ENCODE measurements at regions not wholly inside any gene's neighbourhood (a gene's known extent, or its start where the extent isn't known, plus 50 kb on each side); places are given as distances from the start of the nearest gene placed in this dataset.
"Not testable (repeated sequence)": the region's sequence is repeated elsewhere in the genome, so short reads cannot be mapped to it uniquely, and the experiment has no call there.

DNA sequence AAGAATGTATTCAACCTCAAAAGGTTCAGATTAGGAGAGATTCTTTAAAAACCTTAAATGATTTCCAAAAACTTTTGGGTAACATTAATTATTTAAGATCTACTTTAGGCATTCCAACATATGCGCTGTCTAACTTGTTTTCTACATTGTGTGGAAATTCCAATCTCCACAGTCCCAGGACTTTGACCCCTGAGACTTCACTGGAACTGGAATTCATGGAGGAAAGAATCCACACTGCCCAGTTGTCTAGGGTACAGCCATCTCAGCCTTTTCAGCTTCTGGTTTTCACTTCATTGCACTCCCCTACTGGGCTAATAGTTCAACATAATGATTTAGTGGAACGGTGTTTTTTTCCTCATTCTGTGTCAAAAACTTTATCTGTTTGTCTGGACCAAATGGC is 161.5 kb downstream of the IER5 start:
- no peak for FAIRE-seq
- DNase-seq (ENCODE audit: insufficient read length, low spot score): no peak
- no peak for TF ChIP-seq POLR2A (IDR thresholded peaks at IDR 0.05; ENCODE audit: low read depth, low read length)
- TF ChIP-seq SPI1 (IDR thresholded peaks at IDR 0.05; ENCODE audit: low read depth, low read length): no peak

DNA sequence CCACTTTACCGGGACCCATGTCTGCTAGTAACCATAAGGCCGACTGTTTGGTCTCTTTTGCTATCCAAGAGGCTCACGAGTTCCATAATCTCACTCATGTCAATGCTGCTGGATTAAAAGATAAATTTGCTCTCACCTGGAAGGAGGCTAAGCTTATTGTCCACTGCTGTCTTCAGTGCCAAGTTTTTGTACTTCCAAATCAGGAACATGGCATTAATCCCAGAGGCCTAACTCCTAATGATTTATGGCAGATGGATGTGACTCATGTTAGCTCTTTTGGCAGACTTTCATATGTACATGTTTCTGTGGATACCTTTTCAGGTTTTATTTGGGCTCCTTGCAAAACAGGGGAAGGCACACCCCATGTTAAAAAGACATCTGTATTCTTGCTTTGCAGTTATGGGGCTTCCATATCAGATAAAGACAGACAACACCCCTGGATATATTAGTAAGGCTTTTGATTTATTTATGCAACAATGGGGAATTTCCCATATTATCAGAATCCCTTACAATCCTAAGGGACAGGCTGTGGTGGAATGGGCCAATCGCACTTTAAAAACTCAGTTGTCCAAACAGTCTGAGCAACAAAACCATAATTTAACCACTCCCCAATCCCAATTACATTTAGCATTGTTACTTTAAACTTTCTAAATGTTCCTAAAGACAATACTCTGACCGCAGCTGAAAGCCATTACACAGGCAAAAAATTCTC is 162.7 kb downstream of the IER5 start:
- FAIRE-seq: no peak
- no peak for DNase-seq (ENCODE audit: insufficient read length, low spot score)
- TF ChIP-seq POLR2A (IDR thresholded peaks at IDR 0.05; ENCODE audit: low read depth, low read length): no peak

DNA sequence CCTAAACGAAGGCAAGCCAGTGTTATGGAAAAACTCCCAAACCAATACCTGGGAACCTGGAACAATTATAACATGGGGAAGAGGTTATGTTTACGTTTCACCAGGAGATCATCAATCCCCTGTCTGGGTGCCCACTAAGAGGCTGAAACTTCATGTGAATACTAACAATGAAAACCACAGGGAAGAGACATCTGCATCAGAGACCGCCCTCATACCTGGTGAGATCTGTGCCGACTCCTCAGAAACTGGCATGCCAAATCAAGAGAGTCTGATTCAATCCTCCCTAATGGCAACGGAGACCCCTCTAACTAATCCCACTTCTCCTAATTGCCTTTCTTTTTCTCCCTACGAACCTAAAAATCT is 163.2 kb downstream of the IER5 start:
- TF ChIP-seq TAF1 (IDR thresholded peaks at IDR 0.05; ENCODE audit: low read depth, low read length): no peak
- TF ChIP-seq POLR2A (IDR thresholded peaks at IDR 0.05; ENCODE audit: low read depth, low read length): no peak
- no peak for TF ChIP-seq POLR2AphosphoS5 (IDR thresholded peaks at IDR 0.05; ENCODE audit: low read depth, low read length)
- TF ChIP-seq POU2F2 (IDR thresholded peaks at IDR 0.05; ENCODE audit: low read depth, low read length): no peak
- no peak for TF ChIP-seq SPI1 (IDR thresholded peaks at IDR 0.05; ENCODE audit: low read depth, low read length)
- no peak for TF ChIP-seq PAX5 (IDR thresholded peaks at IDR 0.05; ENCODE audit: insufficient read depth, low read length, severe bottlenecking)
- FAIRE-seq: no peak
- no peak for DNase-seq (ENCODE audit: insufficient read length, low spot score)

DNA sequence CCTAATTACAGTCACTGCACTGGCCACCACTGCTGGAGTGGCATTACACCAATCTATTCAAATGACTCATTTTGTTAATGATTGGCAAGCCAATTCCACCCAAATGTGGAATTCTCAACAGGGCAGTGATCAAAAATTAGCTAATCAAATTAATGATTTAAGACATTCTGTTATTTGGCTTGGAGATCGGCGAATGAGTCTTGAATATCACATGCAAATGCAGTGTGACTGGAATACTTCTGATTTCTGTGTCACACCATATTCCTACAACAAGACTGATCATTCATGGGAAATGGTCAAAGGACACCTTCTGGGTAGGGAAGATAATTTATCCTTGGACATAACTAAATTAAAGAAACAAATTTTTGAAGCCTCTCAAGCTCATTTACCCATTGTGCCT is 165.1 kb downstream of the IER5 start:
- FAIRE-seq; DNase-seq (ENCODE audit: insufficient read length, low spot score): not testable (repeated sequence)

DNA sequence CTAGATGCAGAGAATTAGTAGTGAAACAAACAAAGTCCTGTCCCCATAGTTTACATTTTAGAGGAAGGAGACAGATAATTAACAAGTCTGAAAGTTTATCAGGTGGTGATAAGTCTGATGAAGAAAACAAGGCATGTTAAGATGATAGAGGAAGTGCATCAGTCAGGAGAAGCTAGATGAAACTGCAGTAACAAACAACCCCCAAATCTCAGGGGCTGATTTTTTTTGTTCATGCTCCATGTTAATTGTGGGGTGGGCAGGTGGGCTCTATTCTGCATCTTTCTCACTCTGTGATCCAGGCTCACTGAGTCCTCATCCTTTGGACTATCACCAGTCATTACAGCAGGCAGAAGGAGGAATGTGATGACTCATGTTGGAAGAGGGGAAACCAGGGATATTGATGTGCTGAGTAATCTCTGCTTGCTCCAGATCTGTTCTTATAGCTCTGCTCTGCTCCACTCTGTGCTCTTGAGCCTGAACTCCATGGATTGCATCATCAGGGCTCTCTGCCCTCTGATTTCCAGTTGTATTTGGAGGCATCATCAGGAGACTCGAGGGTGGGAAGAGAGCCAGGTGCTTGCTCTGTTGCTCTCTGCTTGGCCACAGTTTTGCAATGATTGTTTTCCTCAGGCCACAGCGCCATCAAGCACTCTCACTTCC is 166.9 kb downstream of the IER5 start:
- DNase-seq (ENCODE audit: insufficient read length, low spot score): no peak
- no peak for FAIRE-seq
- TF ChIP-seq SPI1 (IDR thresholded peaks at IDR 0.05; ENCODE audit: low read depth, low read length): no peak
- no peak for TF ChIP-seq POU2F2 (IDR thresholded peaks at IDR 0.05; ENCODE audit: low read depth, low read length)
- TF ChIP-seq POLR2AphosphoS5 (IDR thresholded peaks at IDR 0.05; ENCODE audit: low read depth, low read length): no peak
- TF ChIP-seq POLR2A (IDR thresholded peaks at IDR 0.05; ENCODE audit: low read depth, low read length): no peak
- TF ChIP-seq TAF1 (IDR thresholded peaks at IDR 0.05; ENCODE audit: low read depth, low read length): no peak
- TF ChIP-seq PAX5 (IDR thresholded peaks at IDR 0.05; ENCODE audit: insufficient read depth, low read length, severe bottlenecking): no peak

DNA sequence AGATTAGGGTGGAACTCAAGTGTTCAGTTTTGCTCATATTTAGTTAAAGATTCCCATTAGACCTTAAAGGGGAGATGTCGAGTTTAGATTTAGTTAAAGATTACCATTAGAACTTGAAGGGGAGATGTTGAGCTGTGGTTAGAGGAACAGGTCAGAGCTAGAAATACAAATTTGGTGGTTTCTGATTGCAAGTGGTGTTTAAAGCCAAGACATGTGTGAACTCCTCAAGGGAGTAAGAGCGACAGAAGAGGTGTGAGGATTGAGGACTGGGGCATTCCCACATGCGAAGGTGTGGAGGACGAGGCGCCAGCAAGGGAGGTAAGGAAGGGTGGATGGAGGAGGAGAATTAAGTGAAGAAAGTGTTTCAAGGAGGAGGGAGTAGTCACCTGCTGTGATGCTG is 168.6 kb downstream of the IER5 start:
- no peak for FAIRE-seq
- TF ChIP-seq TAF1 (IDR thresholded peaks at IDR 0.05; ENCODE audit: low read depth, low read length): no peak
- TF ChIP-seq POLR2A (IDR thresholded peaks at IDR 0.05; ENCODE audit: low read depth, low read length): no peak
- no peak for TF ChIP-seq POLR2AphosphoS5 (IDR thresholded peaks at IDR 0.05; ENCODE audit: low read depth, low read length)
- no peak for DNase-seq (ENCODE audit: insufficient read length, low spot score)

DNA sequence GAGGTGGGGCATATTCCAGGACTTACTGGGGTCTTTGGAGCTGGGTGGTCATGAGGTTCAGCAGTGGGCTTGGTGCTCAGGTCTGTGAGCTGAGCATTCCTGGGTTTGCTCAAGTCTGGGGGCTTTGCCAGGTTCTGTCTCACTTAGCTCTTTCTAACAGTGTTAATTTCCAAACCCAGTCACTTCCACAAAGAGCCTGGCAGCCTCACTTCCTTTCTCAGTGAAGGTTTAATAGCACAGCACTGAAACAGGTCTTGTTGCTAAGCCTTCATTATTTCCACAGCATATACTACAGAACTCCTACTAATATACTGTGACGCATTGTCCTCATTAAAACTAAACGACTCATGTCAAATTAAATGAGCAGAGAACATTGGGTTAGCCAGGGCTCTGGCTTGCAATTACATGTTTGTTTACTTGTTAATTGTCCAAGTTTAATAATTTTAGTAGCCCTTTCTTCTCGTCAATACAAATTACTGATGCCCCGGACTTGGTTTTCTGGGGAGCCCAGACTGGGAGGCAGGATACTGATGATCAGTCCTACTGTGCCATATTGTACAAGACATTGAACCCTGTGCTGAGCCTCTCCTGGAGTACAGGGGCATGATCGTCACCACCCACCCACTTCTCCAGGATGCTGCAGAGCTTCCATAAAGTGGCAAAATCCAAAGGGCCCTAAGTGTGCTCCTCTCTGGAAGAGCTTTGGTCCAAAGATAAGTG is 170.7 kb downstream of the IER5 start:
- FAIRE-seq (no peak), DNase-seq (ENCODE audit: insufficient read length, low spot score) (no peak)
- TF ChIP-seq POLR2AphosphoS5 (IDR thresholded peaks at IDR 0.05; ENCODE audit: low read depth, low read length): no peak
- TF ChIP-seq PAX5 (IDR thresholded peaks at IDR 0.05; ENCODE audit: insufficient read depth, low read length, severe bottlenecking): no peak
- no peak for TF ChIP-seq SPI1 (IDR thresholded peaks at IDR 0.05; ENCODE audit: low read depth, low read length)
- no peak for TF ChIP-seq POLR2A (IDR thresholded peaks at IDR 0.05; ENCODE audit: low read depth, low read length)
- TF ChIP-seq POU2F2 (IDR thresholded peaks at IDR 0.05; ENCODE audit: low read depth, low read length): no peak
- TF ChIP-seq TAF1 (IDR thresholded peaks at IDR 0.05; ENCODE audit: low read depth, low read length): no peak

DNA sequence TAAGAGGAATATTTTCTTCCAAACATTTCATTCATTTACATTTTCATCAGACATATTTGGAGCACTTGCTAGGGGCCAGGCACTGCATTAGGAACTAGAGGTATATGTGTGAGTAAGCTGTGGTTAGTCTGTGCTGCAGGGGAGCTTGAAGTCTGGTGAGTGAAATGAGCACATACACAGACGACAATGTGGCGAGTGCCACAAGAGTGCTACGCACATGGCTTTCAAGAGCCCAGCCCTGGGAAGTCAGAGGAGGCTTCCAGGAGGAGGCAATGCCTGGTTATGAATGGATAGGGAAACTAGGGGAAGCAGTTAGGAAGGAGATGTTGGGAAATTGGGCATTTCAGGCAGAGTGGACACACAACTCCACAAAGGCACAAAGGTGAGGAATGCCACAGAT is 171.8 kb downstream of the IER5 start:
- FAIRE-seq: no peak
- no peak for TF ChIP-seq PAX5 (IDR thresholded peaks at IDR 0.05; ENCODE audit: insufficient read depth, low read length, severe bottlenecking)
- TF ChIP-seq POLR2A (IDR thresholded peaks at IDR 0.05; ENCODE audit: low read depth, low read length): no peak
- TF ChIP-seq TAF1 (IDR thresholded peaks at IDR 0.05; ENCODE audit: low read depth, low read length): no peak
- TF ChIP-seq SPI1 (IDR thresholded peaks at IDR 0.05; ENCODE audit: low read depth, low read length): no peak
- no peak for TF ChIP-seq POLR2AphosphoS5 (IDR thresholded peaks at IDR 0.05; ENCODE audit: low read depth, low read length)
- no peak for TF ChIP-seq POU2F2 (IDR thresholded peaks at IDR 0.05; ENCODE audit: low read depth, low read length)

DNA sequence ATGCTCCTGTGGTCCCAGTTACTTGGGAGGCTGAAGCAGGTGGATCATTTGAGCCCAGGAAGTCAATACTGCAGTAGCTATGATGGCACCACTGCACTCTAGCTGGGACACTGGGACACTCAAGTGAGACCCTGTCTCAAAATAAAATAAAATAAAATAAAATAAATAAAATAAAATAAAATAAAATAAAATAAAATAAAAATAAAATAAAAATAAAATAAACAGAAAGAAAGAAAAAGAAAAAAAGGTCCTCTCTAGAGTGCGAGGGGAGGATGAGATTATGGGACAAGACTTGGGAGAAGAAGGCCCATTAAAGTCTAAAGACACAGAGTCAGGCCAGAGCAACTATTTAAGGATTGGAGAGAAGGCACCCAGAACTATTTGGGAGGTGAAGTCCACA is 172.5 kb downstream of the IER5 start:
- DNase-seq (ENCODE audit: insufficient read length, low spot score) (no peak), FAIRE-seq (no peak)
- no peak for TF ChIP-seq POLR2AphosphoS5 (IDR thresholded peaks at IDR 0.05; ENCODE audit: low read depth, low read length)
- TF ChIP-seq SPI1 (IDR thresholded peaks at IDR 0.05; ENCODE audit: low read depth, low read length): no peak
- TF ChIP-seq POU2F2 (IDR thresholded peaks at IDR 0.05; ENCODE audit: low read depth, low read length): no peak
- no peak for TF ChIP-seq PAX5 (IDR thresholded peaks at IDR 0.05; ENCODE audit: insufficient read depth, low read length, severe bottlenecking)
- no peak for TF ChIP-seq TAF1 (IDR thresholded peaks at IDR 0.05; ENCODE audit: low read depth, low read length)
- no peak for TF ChIP-seq POLR2A (IDR thresholded peaks at IDR 0.05; ENCODE audit: low read depth, low read length)

More for the DNA sequence above, 171.8 kb downstream of the IER5 start:
- DNase-seq (ENCODE audit: insufficient read length, low spot score): no peak

DNA sequence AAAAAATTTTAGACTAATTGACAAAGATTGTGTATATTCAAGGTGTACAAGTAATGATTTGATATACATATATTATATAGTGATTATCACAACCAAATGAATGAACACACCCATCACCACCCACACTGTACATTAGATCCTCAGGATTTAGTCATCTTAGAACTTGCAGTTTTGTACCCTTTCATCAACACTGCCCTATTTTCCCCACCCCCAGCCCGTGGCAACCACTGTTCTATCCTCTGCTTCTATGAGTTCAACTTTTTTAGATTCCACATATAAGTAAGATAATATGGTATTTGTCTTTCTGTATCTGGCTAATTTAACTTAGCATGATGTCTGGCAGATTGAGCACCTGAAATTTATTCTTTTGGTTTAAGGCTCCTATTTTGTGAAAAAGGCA is 173.6 kb downstream of the IER5 start:
- no peak for TF ChIP-seq PAX5 (IDR thresholded peaks at IDR 0.05; ENCODE audit: insufficient read depth, low read length, severe bottlenecking)
- no peak for TF ChIP-seq TAF1 (IDR thresholded peaks at IDR 0.05; ENCODE audit: low read depth, low read length)
- TF ChIP-seq POU2F2 (IDR thresholded peaks at IDR 0.05; ENCODE audit: low read depth, low read length): no peak
- TF ChIP-seq POLR2A (IDR thresholded peaks at IDR 0.05; ENCODE audit: low read depth, low read length): no peak
- TF ChIP-seq POLR2AphosphoS5 (IDR thresholded peaks at IDR 0.05; ENCODE audit: low read depth, low read length): no peak
- no peak for TF ChIP-seq SPI1 (IDR thresholded peaks at IDR 0.05; ENCODE audit: low read depth, low read length)
- DNase-seq (ENCODE audit: insufficient read length, low spot score) (no peak), FAIRE-seq (no peak)

All from GM12891 (cell line).